IPS DF 4.7 (cell line): ENCODE measurements at regions not wholly inside any gene's neighbourhood (a gene's known extent, or its start where the extent isn't known, plus 50 kb on each side); places are given as distances from the start of the nearest gene placed in this dataset.
"Not testable (repeated sequence)": the region's sequence is repeated elsewhere in the genome, so short reads cannot be mapped to it uniquely, and the experiment has no call there.

Experiments
- DNase-seq: peaks from one replicate; pipeline ENCODE4 v3.0.0-alpha.2; 2013; ENCODE audit warnings: low spot score; ENCODE audit errors: extremely low read depth

- DNase-seq = no peak
Observed at GRCh38 chr18:32884543-32884942, 111.7 kb upstream of the KLHL14 start.

- DNase-seq = no peak
Observed at GRCh38 chr18:32881009-32881408, 108.2 kb upstream of the KLHL14 start.

GRCh38 chr18:32879497-32879896, 106.7 kb upstream of the KLHL14 start:
- DNase-seq = no peak

- DNase-seq = no peak
Observed at GRCh38 chr18:32878436-32878835, 105.6 kb upstream of the KLHL14 start.

GRCh38 chr18:32877371-32877770, 104.5 kb upstream of the KLHL14 start:
- no peak for DNase-seq

GRCh38 chr18:32875625-32876024, 102.8 kb upstream of the KLHL14 start:
- no peak for DNase-seq

- DNase-seq = no peak
Observed at GRCh38 chr18:32871786-32872185, 99.0 kb upstream of the KLHL14 start.

GRCh38 chr18:32870611-32871010, 97.8 kb upstream of the KLHL14 start:
- no peak for DNase-seq

- no peak for DNase-seq
Observed at GRCh38 chr18:32868406-32868805, 95.6 kb upstream of the KLHL14 start.

GRCh38 chr18:32867936-32868335, 95.1 kb upstream of the KLHL14 start:
- no peak for DNase-seq

- DNase-seq = no peak
Observed at GRCh38 chr18:32867330-32867729, 94.5 kb upstream of the KLHL14 start.

- not testable (repeated sequence) for DNase-seq
Observed at GRCh38 chr18:32862031-32862430, 89.2 kb upstream of the KLHL14 start.

GRCh38 chr18:32851936-32852335, 79.1 kb upstream of the KLHL14 start:
- no peak for DNase-seq

GRCh38 chr18:32848826-32849225, 76.0 kb upstream of the KLHL14 start:
- DNase-seq = no peak

GRCh38 chr18:32847691-32848090, 74.9 kb upstream of the KLHL14 start:
- peak; percentile 22 for DNase-seq

GRCh38 chr18:32846896-32847295, 74.1 kb upstream of the KLHL14 start:
- no peak for DNase-seq

- DNase-seq = no peak
Observed at GRCh38 chr18:32840962-32841361, 68.1 kb upstream of the KLHL14 start.

- DNase-seq = no peak
Observed at GRCh38 chr18:32835951-32836350, 63.1 kb upstream of the KLHL14 start.

- DNase-seq = no peak
Observed at GRCh38 chr18:32831781-32832180, 59.0 kb upstream of the KLHL14 start.

GRCh38 chr18:32823226-32823625, 50.4 kb upstream of the KLHL14 start:
- DNase-seq = no peak
